GM12878 (cell line): ENCODE measurements at regions not wholly inside any gene's neighbourhood (a gene's known extent, or its start where the extent isn't known, plus 50 kb on each side); places are given as distances from the start of the nearest gene placed in this dataset.
A peak's percentile ranks its signal among the peaks of the same experiment; 100 is the strongest.

Source experiments
- ATAC-seq: fragments of 200-7000 bp; cut with Tn5 transposase; 3 replicates; pipeline ENCODE4 v1.9.1; 2020; ENCODE audit warnings: mild to moderate bottlenecking, moderate library complexity
- BruUV-seq: library from RNA; stranded (reverse); fragments of 400-500 nt; replicated peaks from 2 replicates; lab custom pipeline; 2021; lab: Mats Ljungman, UMichigan
- CTCF ChIA-PET: fragments of 300-600 bp; sonication (Branson Sonifier 250); formaldehyde crosslinking; extraction: SDS; loops from one replicate; lab custom pipeline; 2021; ENCODE audit warnings: inconsistent platforms; lab: Yijun Ruan, JAX
- POLR2A ChIA-PET: fragments of 350-600 bp; formaldehyde crosslinking; extraction: SDS; loops from one replicate; lab custom pipeline; 2021; ENCODE audit warnings: inconsistent platforms; lab: Charles Lee
- RAD21 ChIA-PET: fragments of 300-600 bp; sonication (Branson Sonifier 250); formaldehyde crosslinking; loops from one replicate; lab custom pipeline; 2023; ENCODE audit warnings: antibody characterized with exemption; ENCODE audit not compliant: unreplicated experiment; lab: Charles Lee
- SMC1A ChIA-PET: fragments of 300-600 bp; sonication (Branson Sonifier 250); formaldehyde crosslinking; loops from one replicate; lab custom pipeline; 2023; ENCODE audit not compliant: unreplicated experiment, uncharacterized antibody; lab: Charles Lee
- DNase-seq: peaks from one replicate; pipeline ENCODE4 v3.0.0-alpha.2; 2011; ENCODE audit warnings: low read depth, low spot score
- FAIRE-seq: peaks from 3 replicates; lab custom pipeline; 2011; peaks lifted over from hg19 to GRCh38; lab: Jason Lieb, UNC
- H2AFZ ChIP-seq: 2 replicates; pipeline ENCODE4 v1.6.0; 2011; ENCODE audit warnings: low read depth, low read length, control low read depth; ENCODE audit not compliant: control insufficient read depth
- H3K27ac ChIP-seq: 2 replicates; pipeline ENCODE4 v1.5.1; 2011; ENCODE audit warnings: control low read depth; ENCODE audit not compliant: control insufficient read depth, insufficient read depth
- H3K27me3 ChIP-seq, 2 experiments: replicated peaks in 1 of 2; 2 replicates each; pipeline versions ENCODE4 v1.6.0 to v1.6.1; 2011; ENCODE audit warnings: low read length in 1 of 2; ENCODE audit not compliant: control insufficient read depth in 2 of 2, insufficient read depth in 2 of 2
- H3K36me3 ChIP-seq, 2 experiments: 2 replicates each; pipeline ENCODE4 v1.5.1; 2011; ENCODE audit warnings: low read length in 1 of 2; ENCODE audit not compliant: control insufficient read depth in 2 of 2, insufficient read depth in 2 of 2
- H3K4me1 ChIP-seq: 2 replicates; pipeline ENCODE4 v1.6.1; 2011; ENCODE audit warnings: mild to moderate bottlenecking, low read length, moderate library complexity, mixed read lengths; ENCODE audit not compliant: control insufficient read depth, insufficient read depth
- H3K4me2 ChIP-seq: 2 replicates; pipeline ENCODE4 v1.6.0; 2011; ENCODE audit warnings: control low read depth; ENCODE audit not compliant: control insufficient read depth, insufficient read depth
- H3K4me3 ChIP-seq: fragments of 200-600 bp; sonication (generic); 2 replicates; pipeline ENCODE4 v1.5.1; 2016
- H3K79me2 ChIP-seq: 2 replicates; pipeline ENCODE4 v1.6.0; 2011; ENCODE audit warnings: low read length; ENCODE audit not compliant: control insufficient read depth, insufficient read depth
- H3K9ac ChIP-seq: 2 replicates; pipeline ENCODE4 v1.8.0; 2011; ENCODE audit warnings: low read length, control low read depth, mixed read lengths; ENCODE audit not compliant: control insufficient read depth, insufficient read depth
- H3K9me3 ChIP-seq: replicated peaks from 3 replicates; pipeline ENCODE4 v1.5.1; 2011; ENCODE audit warnings: mild to moderate bottlenecking, low read length; ENCODE audit not compliant: control insufficient read depth, insufficient read depth
- H4K20me1 ChIP-seq: 2 replicates; pipeline ENCODE4 v1.6.0; 2011; ENCODE audit not compliant: control insufficient read depth, insufficient read depth
- CBFB ChIP-seq: IDR thresholded peaks from 2 replicates; pipeline ENCODE4 v1.6.1; 2016; ENCODE audit warnings: antibody characterized with exemption, low read depth
- CREB1 ChIP-seq: IDR thresholded peaks from 2 replicates; pipeline ENCODE4 v1.6.1; 2012; ENCODE audit warnings: low read depth, mild to moderate bottlenecking, inconsistent platforms
- E4F1 ChIP-seq: fragments of 450-650 bp; IDR thresholded peaks from 2 replicates; pipeline ENCODE4 v1.6.1; 2018; ENCODE audit warnings: borderline replicate concordance, mild to moderate bottlenecking; ENCODE audit not compliant: partially characterized antibody
- FOXM1 ChIP-seq: IDR thresholded peaks from 2 replicates; pipeline ENCODE4 v1.6.1; 2012; ENCODE audit warnings: low read depth, mild to moderate bottlenecking, inconsistent platforms, low read length, moderate library complexity
- MYC ChIP-seq: IDR thresholded peaks from 2 replicates; pipeline ENCODE4 v1.6.1; 2011; ENCODE audit warnings: mild to moderate bottlenecking, low read length, moderate library complexity, inconsistent platforms; ENCODE audit not compliant: insufficient read depth, insufficient replicate concordance, insufficient read length, severe bottlenecking
- RB1 ChIP-seq: fragments of 450-650 bp; formaldehyde crosslinking; IDR thresholded peaks from 2 replicates; pipeline ENCODE4 v1.6.1; 2017; ENCODE audit warnings: mild to moderate bottlenecking, borderline replicate concordance
- SIN3A ChIP-seq: IDR thresholded peaks from 2 replicates; pipeline ENCODE4 v1.6.1; 2012; ENCODE audit warnings: low read depth, low read length, improper control_type of control experiment
- SPI1 ChIP-seq: IDR thresholded peaks from 2 replicates; pipeline ENCODE4 v1.6.1; 2011; ENCODE audit warnings: low read depth, mild to moderate bottlenecking, low read length, moderate library complexity, borderline replicate concordance; ENCODE audit not compliant: insufficient read depth
- TBL1XR1 ChIP-seq: IDR thresholded peaks from 2 replicates; pipeline ENCODE4 v1.6.1; 2012; ENCODE audit warnings: low read depth, low read length, improper control_type of control experiment
- TCF7 ChIP-seq: IDR thresholded peaks from 2 replicates; pipeline ENCODE4 v1.6.1; 2014; ENCODE audit warnings: antibody characterized with exemption, borderline replicate concordance
- ZNF622 ChIP-seq: fragments of 450-650 bp; IDR thresholded peaks from 2 replicates; pipeline ENCODE4 v1.6.1; 2017; ENCODE audit warnings: mild to moderate bottlenecking, inconsistent platforms
- WGBS: methylation state at CpG from one replicate; pipeline ENCODE4 v1.1.6; 2016; ENCODE audit warnings: low lambda C conversion rate; ENCODE audit not compliant: insufficient replicate concordance, insufficient coverage; ENCODE audit errors: missing lambda C conversion rate; 5-methylcytosine and 5-hydroxymethylcytosine counted together
- in situ Hi-C: fragments of 300-500 bp; cut with MboI; formaldehyde crosslinking; loops from 9 replicates; pipeline ENCODE4 v1.14.3; 2018; ENCODE audit warnings: mixed read lengths
- intact Hi-C: fragments of 100-400 bp; cut with micrococcal nuclease; formaldehyde crosslinking; loops from one replicate; pipeline ENCODE4 v1.14.2; 2022; ENCODE audit not compliant: unreplicated experiment

GRCh38 chr13:89011615-89012014, 1340.4 kb downstream of the SLITRK5 start (continued):
- TF ChIP-seq MYC, result no peak
- no peak for TF ChIP-seq E4F1
- TF ChIP-seq FOXM1, result no peak
- no peak for TF ChIP-seq TBL1XR1

- no peaks in the 10 kb centered on the region for H3K36me3 ChIP-seq
- H3K9me3 ChIP-seq, result no peaks in the 10 kb centered on the region
- no peak overlapping the region for H3K4me2 ChIP-seq
- no TSS peak for BruUV-seq
- H3K9ac ChIP-seq, result no peak overlapping the region
- no peak for DNase-seq
- no peaks in the 10 kb centered on the region for H4K20me1 ChIP-seq
- SMC1A ChIA-PET, result interaction anchor here (0.5 kb wide), 1 partner anchor 376 kb away, joined by 3 read pairs; no protein-coding TSS in a partner anchor
- H3K27ac ChIP-seq, result no peak overlapping the region
- intact Hi-C loops, result no loop called here
- ATAC-seq, result peak; percentile 38
- CTCF ChIA-PET, result interaction anchor here (1.8 kb wide), 1 partner anchor 12 kb away, joined by 4 read pairs; no protein-coding TSS in a partner anchor
- TF ChIP-seq CBFB (no peak), SIN3A (no peak), ZNF622 (no peak), SPI1 (no peak), RB1 (no peak), CREB1 (no peak), TCF7 (no peak)
- no peaks in the 10 kb centered on the region for H3K4me1 ChIP-seq
- no peaks in the 10 kb centered on the region for H3K79me2 ChIP-seq
- no peaks in the 10 kb centered on the region for H3K27me3 ChIP-seq
- no peak overlapping the region for H2AFZ ChIP-seq
- WGBS, result 1% methylated on average over 3 of the region's 3 CpGs
- in situ Hi-C loops, result no loop called here
- RAD21 ChIA-PET, result no interaction called here
- no peak overlapping the region for H3K4me3 ChIP-seq
- POLR2A ChIA-PET, result no interaction called here
- no peak for FAIRE-seq
Measured at GRCh38 chr13:89027694-89028306, 1356.6 kb downstream of the SLITRK5 start.
